ENCODE measurements at regions not wholly inside any gene's neighbourhood (a gene's known extent, or its start where the extent isn't known, plus 50 kb on each side); places are given as distances from the start of the nearest gene placed in this dataset.

DNA sequence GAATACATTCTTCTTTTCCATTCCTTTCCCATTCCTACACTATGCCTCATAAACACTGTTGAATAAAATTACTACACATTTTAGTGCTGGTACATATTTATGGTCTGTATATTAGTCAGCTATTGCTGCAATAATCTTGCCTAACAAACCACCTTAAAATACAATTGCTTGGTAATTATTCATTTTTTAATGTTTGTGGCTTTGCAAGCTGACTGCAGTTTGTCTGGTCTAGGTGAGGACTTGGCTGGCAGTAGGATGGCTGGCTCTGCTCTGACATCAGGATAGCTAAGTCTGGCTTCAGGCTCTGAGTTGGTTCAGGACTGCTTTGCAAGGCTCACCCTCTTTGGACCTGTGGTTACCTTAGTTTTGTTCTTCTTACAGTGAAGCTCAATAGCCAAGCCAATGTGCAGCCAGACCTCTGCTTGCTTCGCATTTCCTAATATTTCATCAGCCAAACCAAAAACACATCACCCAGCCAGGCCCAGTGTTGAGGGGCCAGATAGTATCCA is 913.4 kb upstream of the RAG2 start:
- TF ChIP-seq, protein P1, sequence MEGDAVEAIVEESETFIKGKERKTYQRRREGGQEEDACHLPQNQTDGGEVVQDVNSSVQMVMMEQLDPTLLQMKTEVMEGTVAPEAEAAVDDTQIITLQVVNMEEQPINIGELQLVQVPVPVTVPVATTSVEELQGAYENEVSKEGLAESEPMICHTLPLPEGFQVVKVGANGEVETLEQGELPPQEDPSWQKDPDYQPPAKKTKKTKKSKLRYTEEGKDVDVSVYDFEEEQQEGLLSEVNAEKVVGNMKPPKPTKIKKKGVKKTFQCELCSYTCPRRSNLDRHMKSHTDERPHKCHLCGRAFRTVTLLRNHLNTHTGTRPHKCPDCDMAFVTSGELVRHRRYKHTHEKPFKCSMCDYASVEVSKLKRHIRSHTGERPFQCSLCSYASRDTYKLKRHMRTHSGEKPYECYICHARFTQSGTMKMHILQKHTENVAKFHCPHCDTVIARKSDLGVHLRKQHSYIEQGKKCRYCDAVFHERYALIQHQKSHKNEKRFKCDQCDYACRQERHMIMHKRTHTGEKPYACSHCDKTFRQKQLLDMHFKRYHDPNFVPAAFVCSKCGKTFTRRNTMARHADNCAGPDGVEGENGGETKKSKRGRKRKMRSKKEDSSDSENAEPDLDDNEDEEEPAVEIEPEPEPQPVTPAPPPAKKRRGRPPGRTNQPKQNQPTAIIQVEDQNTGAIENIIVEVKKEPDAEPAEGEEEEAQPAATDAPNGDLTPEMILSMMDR (IDR thresholded peaks at IDR 0.05; ENCODE audit: insufficient read depth, low read depth, low read length): no peak
- no peak for TF ChIP-seq EZH2 (IDR thresholded peaks at IDR 0.05; ENCODE audit: insufficient read depth, low read length)
